Upper lobe of left lung (tissue), 6 donors: ENCODE measurements at regions not wholly inside any gene's neighbourhood (a gene's known extent, or its start where the extent isn't known, plus 50 kb on each side); places are given as distances from the start of the nearest gene placed in this dataset.

ENCODE experiments used
- ATAC-seq, 2 donors: fragments of 200-7000 bp; cut with Tn5 transposase; one replicate each; pipeline ENCODE4 v1.9.1; 2022; ENCODE audit warnings: mild to moderate bottlenecking in 2 of 2, moderate library complexity in 2 of 2; ENCODE audit not compliant: low FRiP score in 2 of 2
- DNase-seq, 2 donors: peaks; one replicate each; pipeline ENCODE4 v3.0.0-alpha.2; 2019 to 2020
- H3K27ac ChIP-seq, 4 donors: fragments of 200-600 bp; sonication (generic); one replicate each; pipeline ENCODE4 v1.5.1; 2016 to 2019
- H3K27me3 ChIP-seq, 4 donors: fragments of 200-600 bp; sonication (generic); one replicate each; pipeline ENCODE4 v1.5.1; 2017 to 2019
- H3K36me3 ChIP-seq, 4 donors: fragments of 200-600 bp; sonication (generic); one replicate each; pipeline ENCODE4 v1.5.1; 2016 to 2019
- H3K4me1 ChIP-seq, 4 donors: fragments of 200-600 bp; sonication (generic); one replicate each; pipeline ENCODE4 v1.5.1; 2018 to 2019
- H3K4me3 ChIP-seq, 4 donors: fragments of 200-600 bp; sonication (generic); one replicate each; pipeline ENCODE4 v1.5.1; 2017 to 2019; ENCODE audit warnings: mild to moderate bottlenecking in 2 of 4, moderate library complexity in 1 of 4
- H3K9me3 ChIP-seq, 4 donors: fragments of 200-600 bp; sonication (generic); one replicate each; pipeline ENCODE4 v1.5.1; 2018 to 2019
- CTCF ChIP-seq, 6 experiments: fragments of 450-650 bp in 4 of 6; fragments of 200-600 bp in 2 of 6; sonication (generic) in 2 of 6; IDR thresholded peaks; one replicate each; pipeline ENCODE4 v1.5.1; 2016 to 2019; ENCODE audit warnings: antibody characterized with exemption in 6 of 6
- EP300 ChIP-seq, 4 donors: sonication (generic); formaldehyde crosslinking; IDR thresholded peaks; one replicate each; pipeline ENCODE4 v1.5.1; 2017; ENCODE audit warnings: antibody characterized with exemption in 4 of 4, control low read depth in 2 of 4
- POLR2A ChIP-seq, 4 donors: fragments of 450-650 bp; IDR thresholded peaks; one replicate each; pipeline ENCODE4 v1.5.1; 2016 to 2017; ENCODE audit warnings: antibody characterized with exemption in 4 of 4, mild to moderate bottlenecking in 2 of 4
- POLR2AphosphoS5 ChIP-seq, 2 donors: sonication (generic); formaldehyde crosslinking; IDR thresholded peaks; one replicate each; pipeline ENCODE4 v1.5.1; 2017; ENCODE audit warnings: antibody characterized with exemption in 2 of 2
- WGBS, 2 donors: methylation state at CpG; one replicate each; pipeline ENCODE4 v1.1.5; 2017 to 2018; 5-methylcytosine and 5-hydroxymethylcytosine counted together
- donor health status: DM: no; HTN: no; CAD: no; lungs with moderate emphysema.
- donor health status: DM: no; HTN: yes; CAD: no; lungs with severe emphysema.

- Histone ChIP-seq H3K27me3 (no peaks in the 10 kb centered on the region), H3K9me3 (no peaks in the 10 kb centered on the region), H3K27ac (no peak overlapping the region), H3K36me3 (no peaks in the 10 kb centered on the region), H3K4me3 (no peak overlapping the region), H3K4me1 (no peaks in the 10 kb centered on the region)
- DNase-seq (no peak), ATAC-seq (no peak)
- no peak for TF ChIP-seq CTCF (IDR thresholded peaks at IDR 0.05)
- TF ChIP-seq POLR2A (IDR thresholded peaks at IDR 0.05): no peak
- TF ChIP-seq EP300 (IDR thresholded peaks at IDR 0.05): no peak
- no peak for TF ChIP-seq POLR2AphosphoS5 (IDR thresholded peaks at IDR 0.05)
- 68 to 81% methylated on average over 9 of the region's 9 CpGs for WGBS, 2 donors
Measured at GRCh38 chr13:99446242-99446641, 55.0 kb upstream of the TM9SF2 start.

- Histone ChIP-seq H3K4me3 (no peak overlapping the region), H3K4me1 (no peaks in the 10 kb centered on the region), H3K36me3 (no peaks in the 10 kb centered on the region), H3K27ac (no peak overlapping the region), H3K9me3 (no peaks in the 10 kb centered on the region), H3K27me3 (no peaks in the 10 kb centered on the region)
- 88 to 92% methylated on average over 5 of the region's 5 CpGs for WGBS, 2 donors
- ATAC-seq (no peak), DNase-seq (no peak)
- TF ChIP-seq EP300 (IDR thresholded peaks at IDR 0.05) (no peak), CTCF (IDR thresholded peaks at IDR 0.05) (no peak), POLR2A (IDR thresholded peaks at IDR 0.05) (no peak), POLR2AphosphoS5 (IDR thresholded peaks at IDR 0.05) (no peak)
Measured at GRCh38 chr13:99448546-99448945, 52.7 kb upstream of the TM9SF2 start.

- Histone ChIP-seq H3K27me3 (no peaks in the 10 kb centered on the region), H3K27ac (no peak overlapping the region), H3K4me1 (no peaks in the 10 kb centered on the region), H3K4me3 (no peak overlapping the region), H3K36me3 (no peaks in the 10 kb centered on the region), H3K9me3 (no peaks in the 10 kb centered on the region)
- no peak for DNase-seq
- TF ChIP-seq POLR2A (IDR thresholded peaks at IDR 0.05) (no peak), EP300 (IDR thresholded peaks at IDR 0.05) (no peak), CTCF (IDR thresholded peaks at IDR 0.05) (no peak), POLR2AphosphoS5 (IDR thresholded peaks at IDR 0.05) (no peak)
- ATAC-seq: no peak
Measured at GRCh38 chr13:99450416-99450815, 50.9 kb upstream of the TM9SF2 start.
